Loucy (cell line): ENCODE measurements at regions not wholly inside any gene's neighbourhood (a gene's known extent, or its start where the extent isn't known, plus 50 kb on each side); places are given as distances from the start of the nearest gene placed in this dataset.

Experiments
- EZH2phosphoT487 ChIP-seq: fragments of 200-600 bp; IDR thresholded peaks from 2 replicates; pipeline ENCODE4 v1.6.1; 2018; ENCODE audit warnings: antibody characterized with exemption, mild to moderate bottlenecking, moderate library complexity, borderline replicate concordance
- TF ChIP-seq, protein P1 (sequence below): fragments of 200-600 bp; sonication (generic); conservative IDR thresholded peaks from 2 replicates; pipeline ENCODE4 v1.5.1; 2014; ENCODE audit warnings: mild to moderate bottlenecking, antibody characterized with exemption, low read length

DNA sequence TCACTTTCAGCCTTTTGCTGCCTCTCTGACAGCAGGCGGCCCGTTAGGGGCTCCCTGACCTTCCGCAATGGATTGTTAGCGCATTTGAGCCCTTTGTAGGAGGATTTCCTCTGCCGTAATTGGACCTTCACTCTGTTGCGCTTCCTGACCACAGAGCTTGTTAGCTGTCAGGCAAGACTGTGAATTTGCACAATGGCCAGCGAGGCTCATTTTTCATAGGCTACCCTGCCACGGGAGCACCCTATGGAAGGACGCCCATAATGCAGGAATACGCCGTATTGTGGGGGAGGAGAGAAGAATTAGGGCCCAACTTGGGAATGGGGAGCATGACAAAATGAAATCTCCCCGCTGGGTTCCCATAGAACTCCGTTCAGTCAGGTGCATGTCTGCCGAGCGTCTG is 205.2 kb upstream of the NLRP1 start:
- TF ChIP-seq, protein P1, sequence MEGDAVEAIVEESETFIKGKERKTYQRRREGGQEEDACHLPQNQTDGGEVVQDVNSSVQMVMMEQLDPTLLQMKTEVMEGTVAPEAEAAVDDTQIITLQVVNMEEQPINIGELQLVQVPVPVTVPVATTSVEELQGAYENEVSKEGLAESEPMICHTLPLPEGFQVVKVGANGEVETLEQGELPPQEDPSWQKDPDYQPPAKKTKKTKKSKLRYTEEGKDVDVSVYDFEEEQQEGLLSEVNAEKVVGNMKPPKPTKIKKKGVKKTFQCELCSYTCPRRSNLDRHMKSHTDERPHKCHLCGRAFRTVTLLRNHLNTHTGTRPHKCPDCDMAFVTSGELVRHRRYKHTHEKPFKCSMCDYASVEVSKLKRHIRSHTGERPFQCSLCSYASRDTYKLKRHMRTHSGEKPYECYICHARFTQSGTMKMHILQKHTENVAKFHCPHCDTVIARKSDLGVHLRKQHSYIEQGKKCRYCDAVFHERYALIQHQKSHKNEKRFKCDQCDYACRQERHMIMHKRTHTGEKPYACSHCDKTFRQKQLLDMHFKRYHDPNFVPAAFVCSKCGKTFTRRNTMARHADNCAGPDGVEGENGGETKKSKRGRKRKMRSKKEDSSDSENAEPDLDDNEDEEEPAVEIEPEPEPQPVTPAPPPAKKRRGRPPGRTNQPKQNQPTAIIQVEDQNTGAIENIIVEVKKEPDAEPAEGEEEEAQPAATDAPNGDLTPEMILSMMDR: no peak
- no peak for TF ChIP-seq EZH2phosphoT487
